Fibroblast of lung (primary cell): ENCODE measurements at regions not wholly inside any gene's neighbourhood (a gene's known extent, or its start where the extent isn't known, plus 50 kb on each side); places are given as distances from the start of the nearest gene placed in this dataset.

Source experiments
- DNase-seq, 2 donors: peaks; one replicate each; pipeline versions ENCODE4 v3.0.0 to v3.0.0-alpha.2; 2010; ENCODE audit warnings: low read depth in 2 of 2
- H2AFZ ChIP-seq: 2 replicates; pipeline ENCODE4 v1.5.1; 2012; ENCODE audit warnings: low read length, control low read depth, inconsistent platforms
- H3K27ac ChIP-seq: 2 replicates; pipeline ENCODE4 v1.5.1; 2011; ENCODE audit warnings: low read length, control low read depth; ENCODE audit not compliant: insufficient read depth
- H3K27me3 ChIP-seq: 2 replicates; pipeline ENCODE4 v1.5.1; 2011; ENCODE audit warnings: mild to moderate bottlenecking, low read length; ENCODE audit not compliant: control insufficient read depth, insufficient read depth
- H3K36me3 ChIP-seq: 2 replicates; pipeline ENCODE4 v1.5.1; 2011; ENCODE audit warnings: low read length; ENCODE audit not compliant: control insufficient read depth, insufficient read depth
- H3K4me1 ChIP-seq: 2 replicates; pipeline ENCODE4 v1.5.1; 2011; ENCODE audit warnings: low read length; ENCODE audit not compliant: control insufficient read depth, insufficient read depth; ENCODE audit errors: extremely low read depth
- H3K4me2 ChIP-seq: 2 replicates; pipeline ENCODE4 v1.5.1; 2011; ENCODE audit warnings: low read length, control low read depth; ENCODE audit not compliant: insufficient read depth; ENCODE audit errors: extremely low read depth
- H3K4me3 ChIP-seq, 4 experiments: fragments of 200-600 bp in 1 of 4; sonication (generic) in 1 of 4; replicated peaks in 1 of 4; 2 replicates each; pipeline ENCODE4 v1.5.1; 2011 to 2016; ENCODE audit warnings: low read length in 4 of 4, low read depth in 3 of 4, mild to moderate bottlenecking in 3 of 4, control low read depth in 2 of 4, inconsistent platforms in 1 of 4, mixed read lengths in 1 of 4; ENCODE audit not compliant: insufficient read depth in 1 of 4; ENCODE audit errors: control extremely low read depth in 1 of 4
- H3K79me2 ChIP-seq: 2 replicates; pipeline ENCODE4 v1.5.1; 2012; ENCODE audit warnings: mild to moderate bottlenecking, low read length, inconsistent platforms; ENCODE audit not compliant: control insufficient read depth, insufficient read depth
- H3K9ac ChIP-seq: 2 replicates; pipeline ENCODE4 v1.5.1; 2011; ENCODE audit warnings: mild to moderate bottlenecking, low read length, control low read depth; ENCODE audit not compliant: insufficient read depth
- H3K9me3 ChIP-seq: 2 replicates; pipeline ENCODE4 v1.5.1; 2012; ENCODE audit warnings: low read depth, low read length; ENCODE audit not compliant: control insufficient read depth, insufficient read depth
- H4K20me1 ChIP-seq: 2 replicates; pipeline ENCODE4 v1.5.1; 2011; ENCODE audit warnings: low read length; ENCODE audit not compliant: control insufficient read depth, insufficient read depth; ENCODE audit errors: extremely low read depth
- EZH2 ChIP-seq: IDR thresholded peaks from 2 replicates; pipeline ENCODE4 v1.5.1; 2012; ENCODE audit warnings: low read length, control low read depth, mild to moderate bottlenecking; ENCODE audit errors: missing control alignments
- TF ChIP-seq, protein P1 (sequence below), 2 donors: IDR thresholded peaks in 1 of 2; conservative IDR thresholded peaks in 1 of 2; 1 replicate in 1 of 2; 2 replicates in 1 of 2; pipeline ENCODE4 v1.5.1; 2011 to 2012; ENCODE audit warnings: low read length in 2 of 2, control low read depth in 1 of 2, inconsistent platforms in 1 of 2, low read depth in 1 of 2, mild to moderate bottlenecking in 1 of 2

GRCh38 chr1:232194424-232194823 is 435.5 kb downstream of the SIPA1L2 start:
- Histone ChIP-seq H2AFZ (no peak overlapping the region), H3K9me3 (no peaks in the 10 kb centered on the region), H3K4me3 (no peak overlapping the region), H3K36me3 (no peaks in the 10 kb centered on the region), H3K79me2 (no peaks in the 10 kb centered on the region), H3K27ac (no peak overlapping the region), H3K4me2 (no peak overlapping the region), H3K27me3 (no peaks in the 10 kb centered on the region), H3K4me1 (no peaks in the 10 kb centered on the region), H4K20me1 (no peaks in the 10 kb centered on the region), H3K9ac (no peak overlapping the region)
- DNase-seq: no peak
- TF ChIP-seq EZH2: no peak
- TF ChIP-seq, protein P1, sequence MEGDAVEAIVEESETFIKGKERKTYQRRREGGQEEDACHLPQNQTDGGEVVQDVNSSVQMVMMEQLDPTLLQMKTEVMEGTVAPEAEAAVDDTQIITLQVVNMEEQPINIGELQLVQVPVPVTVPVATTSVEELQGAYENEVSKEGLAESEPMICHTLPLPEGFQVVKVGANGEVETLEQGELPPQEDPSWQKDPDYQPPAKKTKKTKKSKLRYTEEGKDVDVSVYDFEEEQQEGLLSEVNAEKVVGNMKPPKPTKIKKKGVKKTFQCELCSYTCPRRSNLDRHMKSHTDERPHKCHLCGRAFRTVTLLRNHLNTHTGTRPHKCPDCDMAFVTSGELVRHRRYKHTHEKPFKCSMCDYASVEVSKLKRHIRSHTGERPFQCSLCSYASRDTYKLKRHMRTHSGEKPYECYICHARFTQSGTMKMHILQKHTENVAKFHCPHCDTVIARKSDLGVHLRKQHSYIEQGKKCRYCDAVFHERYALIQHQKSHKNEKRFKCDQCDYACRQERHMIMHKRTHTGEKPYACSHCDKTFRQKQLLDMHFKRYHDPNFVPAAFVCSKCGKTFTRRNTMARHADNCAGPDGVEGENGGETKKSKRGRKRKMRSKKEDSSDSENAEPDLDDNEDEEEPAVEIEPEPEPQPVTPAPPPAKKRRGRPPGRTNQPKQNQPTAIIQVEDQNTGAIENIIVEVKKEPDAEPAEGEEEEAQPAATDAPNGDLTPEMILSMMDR (conservative IDR thresholded peaks at IDR 0.05 in 1 of 2, IDR thresholded peaks at IDR 0.05 in 1 of 2; ENCODE audit: low read depth in 1 of 2, low read length in 2 of 2): no peak

DNA sequence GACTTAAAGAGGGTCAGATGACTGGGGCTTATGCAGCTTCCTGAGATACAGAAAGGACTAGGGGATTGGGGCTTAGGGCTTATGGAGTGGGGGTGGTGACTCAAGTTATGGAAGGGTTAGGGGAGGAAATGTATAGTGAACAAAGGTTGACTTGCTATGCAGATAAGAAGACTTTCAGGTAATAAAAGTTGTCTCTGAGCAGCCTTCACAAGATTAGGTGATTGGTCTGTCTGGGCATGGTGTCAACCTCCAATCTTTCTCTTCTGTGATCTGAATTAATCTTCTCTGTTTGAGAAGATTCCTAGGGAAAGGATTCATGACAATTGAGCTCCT is 436.5 kb downstream of the SIPA1L2 start:
- TF ChIP-seq EZH2: no peak
- TF ChIP-seq, protein P1 (conservative IDR thresholded peaks at IDR 0.05 in 1 of 2, IDR thresholded peaks at IDR 0.05 in 1 of 2; ENCODE audit: low read depth in 1 of 2, low read length in 2 of 2): no peak
- Histone ChIP-seq H3K9me3 (no peaks in the 10 kb centered on the region), H3K4me3 (no peak overlapping the region), H3K27ac (no peak overlapping the region), H3K27me3 (no peaks in the 10 kb centered on the region), H4K20me1 (no peaks in the 10 kb centered on the region), H2AFZ (no peak overlapping the region), H3K9ac (no peak overlapping the region), H3K36me3 (no peaks in the 10 kb centered on the region), H3K4me2 (no peak overlapping the region), H3K4me1 (no peaks in the 10 kb centered on the region), H3K79me2 (no peaks in the 10 kb centered on the region)
- DNase-seq: no peak

GRCh38 chr1:232192781-232193450 is 437.0 kb downstream of the SIPA1L2 start:
- H3K27me3 ChIP-seq: no peaks in the 10 kb centered on the region
- H3K4me1 ChIP-seq: no peaks in the 10 kb centered on the region
- DNase-seq: peak in 1 of 2 donors; percentile 36
- H3K9me3 ChIP-seq: no peaks in the 10 kb centered on the region
- H3K4me3 ChIP-seq: no peak overlapping the region
- no peaks in the 10 kb centered on the region for H3K79me2 ChIP-seq
- no peak overlapping the region for H3K27ac ChIP-seq
- H4K20me1 ChIP-seq: no peaks in the 10 kb centered on the region
- no peaks in the 10 kb centered on the region for H3K36me3 ChIP-seq
- TF ChIP-seq, protein P1 (conservative IDR thresholded peaks at IDR 0.05 in 1 of 2, IDR thresholded peaks at IDR 0.05 in 1 of 2; ENCODE audit: low read depth in 1 of 2, low read length in 2 of 2): no peak
- TF ChIP-seq EZH2: no peak
- no peak overlapping the region for H2AFZ ChIP-seq
- no peak overlapping the region for H3K4me2 ChIP-seq
- no peak overlapping the region for H3K9ac ChIP-seq
